HepG2 (cell line): ENCODE measurements at regions not wholly inside any gene's neighbourhood (a gene's known extent, or its start where the extent isn't known, plus 50 kb on each side); places are given as distances from the start of the nearest gene placed in this dataset.

Source experiments
- MATR3 ChIP-seq: sonication (generic); formaldehyde crosslinking; IDR thresholded peaks from 2 replicates; pipeline ENCODE4 v1.4.0; 2020; ENCODE audit warnings: missing genetic modification reagents
- REPIN1 ChIP-seq: sonication (generic); formaldehyde crosslinking; IDR thresholded peaks from 2 replicates; pipeline ENCODE4 v1.8.0; 2022; ENCODE audit warnings: missing genetic modification reagents, low read depth, mild to moderate bottlenecking, borderline replicate concordance
- SMC3 ChIP-seq: IDR thresholded peaks from 2 replicates; pipeline ENCODE4 v1.6.1; 2011; ENCODE audit warnings: low read length, improper control_type of control experiment
- TAF1 ChIP-seq: sonication (generic); formaldehyde crosslinking; IDR thresholded peaks from 2 replicates; pipeline ENCODE4 v1.4.0; 2020; ENCODE audit warnings: missing genetic modification reagents
- ZNF232 ChIP-seq: sonication (generic); formaldehyde crosslinking; IDR thresholded peaks from 2 replicates; pipeline ENCODE4 v1.4.0; 2020; ENCODE audit warnings: missing genetic modification reagents, borderline replicate concordance
- ZNF660 ChIP-seq: sonication (generic); formaldehyde crosslinking; IDR thresholded peaks from 2 replicates; pipeline ENCODE4 v1.5.1; 2020; ENCODE audit warnings: mild to moderate bottlenecking, low read depth, missing genetic modification reagents, borderline replicate concordance

DNA sequence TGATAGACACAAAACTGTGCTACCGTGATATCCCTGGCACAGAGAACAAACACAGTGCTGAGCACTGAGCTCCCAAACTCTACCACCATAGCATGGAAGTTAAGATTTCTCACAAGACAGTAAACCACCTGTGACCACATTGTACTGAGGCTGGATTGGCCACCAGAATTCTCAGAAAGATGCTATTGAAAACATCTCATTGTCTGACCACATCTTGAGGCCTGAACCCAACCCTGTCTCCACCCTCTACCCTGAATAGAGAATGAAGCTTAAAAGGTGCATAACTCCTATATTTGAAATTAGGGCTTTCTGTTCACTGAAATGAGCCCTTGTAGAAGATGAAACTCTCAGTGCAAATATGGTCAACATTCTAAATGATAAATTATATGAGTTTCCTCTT is 281.3 kb upstream of the NPAP1 start:
- TF ChIP-seq ZNF660, result no peak
- no peak for TF ChIP-seq TAF1 (CRISPR knock-in tag)
- TF ChIP-seq MATR3, result no peak
- TF ChIP-seq SMC3, result no peak
- no peak for TF ChIP-seq REPIN1 (CRISPR knock-in tag)
- TF ChIP-seq ZNF232, result no peak
